ENCODE measurements at regions not wholly inside any gene's neighbourhood (a gene's known extent, or its start where the extent isn't known, plus 50 kb on each side); places are given as distances from the start of the nearest gene placed in this dataset.

- DNase-seq (ENCODE audit: low read depth): no peak
- H3K4me3 ChIP-seq (ENCODE audit: low read depth, low read length): no peak overlapping the region
- no peak for TF ChIP-seq CTCF (IDR thresholded peaks at IDR 0.05; ENCODE audit: insufficient read depth, low read length)
Observed at GRCh38 chr3:81300324-81300927, 461.0 kb downstream of the GBE1 start.

GRCh38 chr3:81299481-81299880, 462.0 kb downstream of the GBE1 start:
- TF ChIP-seq CTCF (IDR thresholded peaks at IDR 0.05; ENCODE audit: insufficient read depth, low read length): no peak
- DNase-seq (ENCODE audit: low read depth): no peak
- H3K4me3 ChIP-seq (ENCODE audit: low read depth, low read length): no peak overlapping the region

- no peak overlapping the region for H3K4me3 ChIP-seq (ENCODE audit: low read depth, low read length)
- peak; percentile 49 for DNase-seq (ENCODE audit: low read depth)
- TF ChIP-seq CTCF (IDR thresholded peaks at IDR 0.05; ENCODE audit: insufficient read depth, low read length): no peak
Observed at GRCh38 chr3:81295906-81296577, 465.4 kb downstream of the GBE1 start.

- no peak for TF ChIP-seq CTCF (IDR thresholded peaks at IDR 0.05; ENCODE audit: insufficient read depth, low read length)
Observed at GRCh38 chr3:81293156-81293555, 468.3 kb downstream of the GBE1 start.

GRCh38 chr3:81291586-81291985, 469.9 kb downstream of the GBE1 start:
- no peak for DNase-seq (ENCODE audit: low read depth)
- no peak overlapping the region for H3K4me3 ChIP-seq (ENCODE audit: low read depth, low read length)

More at GRCh38 chr3:81293156-81293555, 468.3 kb downstream of the GBE1 start:
- no peak overlapping the region for H3K4me3 ChIP-seq (ENCODE audit: low read depth, low read length)
- DNase-seq (ENCODE audit: low read depth): no peak

GRCh38 chr3:81289676-81290075, 471.8 kb downstream of the GBE1 start:
- no peak overlapping the region for H3K4me3 ChIP-seq (ENCODE audit: low read depth, low read length)
- peak; percentile 53 for DNase-seq (ENCODE audit: low read depth)
- TF ChIP-seq CTCF (IDR thresholded peaks at IDR 0.05; ENCODE audit: insufficient read depth, low read length): no peak

More at GRCh38 chr3:81291586-81291985, 469.9 kb downstream of the GBE1 start:
- TF ChIP-seq CTCF (IDR thresholded peaks at IDR 0.05; ENCODE audit: insufficient read depth, low read length): no peak
